Left renal pelvis (tissue), 4 donors: ENCODE measurements at regions not wholly inside any gene's neighbourhood (a gene's known extent, or its start where the extent isn't known, plus 50 kb on each side); places are given as distances from the start of the nearest gene placed in this dataset.
"Not testable (repeated sequence)": the region's sequence is repeated elsewhere in the genome, so short reads cannot be mapped to it uniquely, and the experiment has no call there.

ENCODE experiments used
- DNase-seq, 4 donors: peaks; one replicate each; pipeline ENCODE4 v3.0.0-alpha.2; 2013; ENCODE audit warnings: low read depth in 4 of 4, low spot score in 3 of 4

GRCh38 chr9:42370172-42370571 lies 186.7 kb downstream of the SPATA31A6 start:
- not testable (repeated sequence) for DNase-seq

GRCh38 chr9:42371417-42371816 lies 188.0 kb downstream of the SPATA31A6 start:
- not testable (repeated sequence) for DNase-seq

DNA sequence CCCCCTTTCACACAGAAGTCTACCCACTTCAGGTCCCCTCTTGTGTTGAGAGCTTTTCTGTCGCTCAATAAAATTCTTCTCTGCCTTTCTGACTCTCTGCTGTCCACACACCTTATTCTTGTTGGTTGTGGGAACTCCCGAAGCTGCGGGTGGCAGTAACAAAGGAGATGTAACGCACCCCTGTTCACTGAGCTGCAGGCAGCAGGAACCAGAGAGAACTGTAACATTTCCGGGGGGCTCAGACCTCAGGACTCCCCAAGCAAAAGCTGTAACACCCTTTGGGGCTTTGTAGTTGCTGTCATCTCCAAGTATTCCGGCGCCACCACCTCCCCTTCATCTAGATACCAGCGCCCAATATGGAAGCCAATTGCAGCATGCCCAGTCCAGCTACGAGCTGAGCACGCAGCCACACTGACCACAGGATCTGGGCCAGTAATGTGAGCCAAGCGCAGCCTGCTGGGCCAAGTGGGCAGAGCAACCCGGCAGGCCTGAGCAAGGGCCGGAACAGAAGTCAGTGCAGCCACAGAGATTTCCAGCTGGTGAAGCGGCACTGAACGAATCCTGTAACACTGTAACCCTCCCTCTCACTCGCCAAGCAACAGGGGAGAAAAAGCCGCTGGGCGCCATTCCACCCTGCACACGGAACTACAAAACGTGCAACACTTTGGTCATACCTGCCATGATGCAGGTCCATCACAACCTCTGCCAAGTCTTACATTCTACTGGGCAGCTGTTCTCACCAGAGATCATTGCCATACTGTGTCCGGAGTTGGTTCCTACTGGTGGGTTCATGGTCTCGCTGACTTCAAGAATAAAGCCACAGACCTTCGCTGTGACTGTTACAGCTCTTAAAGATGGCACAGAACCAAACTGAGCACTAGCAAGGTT lies 194.3 kb downstream of the SPATA31A6 start:
- DNase-seq: not testable (repeated sequence)

DNA sequence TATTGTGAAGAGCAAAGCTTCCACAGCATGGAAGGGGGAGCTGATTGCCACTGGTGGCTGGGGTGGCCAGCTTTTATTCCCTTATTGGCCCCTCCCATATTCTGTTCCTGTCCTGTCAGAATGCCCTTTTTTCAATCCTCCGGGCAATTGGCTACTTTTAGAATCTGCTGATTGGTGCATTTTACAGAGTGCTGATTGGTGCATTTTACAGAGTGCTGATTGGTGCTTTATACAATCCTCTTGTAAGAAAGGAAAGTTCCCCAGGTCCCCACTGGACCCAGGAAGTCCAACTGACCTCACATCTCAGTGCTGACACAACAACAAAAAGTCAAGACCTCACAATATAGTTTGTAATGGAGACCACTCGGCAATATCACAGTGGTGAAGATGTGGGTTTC lies 195.0 kb downstream of the SPATA31A6 start:
- no peak for DNase-seq

DNA sequence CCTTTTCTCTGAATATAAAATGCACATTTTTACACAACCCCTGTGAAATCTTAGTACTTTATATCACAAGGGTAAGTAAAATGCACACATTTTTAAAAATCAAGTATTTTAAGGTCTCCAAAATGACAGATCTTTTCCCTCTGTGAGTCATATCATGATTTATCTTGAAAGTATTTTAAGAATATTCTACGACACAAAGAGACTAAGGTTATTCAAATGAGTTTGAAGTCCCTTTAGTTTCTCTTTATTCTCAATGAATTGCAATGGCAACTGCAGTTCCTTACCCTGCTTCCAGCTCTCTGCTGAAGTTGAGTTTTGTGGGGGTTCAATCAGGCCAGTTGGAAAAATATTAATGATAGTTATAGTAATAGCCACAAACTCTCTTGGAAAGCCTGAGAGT lies 196.1 kb downstream of the SPATA31A6 start:
- DNase-seq: not testable (repeated sequence)

DNA sequence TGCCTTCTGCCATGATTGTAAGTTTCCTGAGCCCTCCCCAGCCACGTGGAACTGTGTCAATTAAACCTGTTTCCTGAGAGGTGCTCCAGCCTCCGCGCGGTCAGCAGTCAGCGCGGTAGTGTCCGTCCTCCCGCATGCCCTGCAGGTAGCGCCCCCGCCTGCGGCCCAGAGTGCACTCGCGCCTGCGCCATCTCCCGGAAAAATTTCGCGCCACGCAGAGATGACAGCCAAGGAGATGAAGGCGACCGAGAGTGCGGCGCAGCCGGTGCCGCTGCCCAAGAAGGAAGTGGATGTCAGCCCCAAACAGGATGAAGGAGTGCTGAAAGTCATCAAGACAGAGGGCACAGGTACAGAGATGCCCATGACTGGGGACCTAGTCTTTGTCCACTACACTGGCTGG lies 201.1 kb downstream of the SPATA31A6 start:
- DNase-seq: not testable (repeated sequence)

DNA sequence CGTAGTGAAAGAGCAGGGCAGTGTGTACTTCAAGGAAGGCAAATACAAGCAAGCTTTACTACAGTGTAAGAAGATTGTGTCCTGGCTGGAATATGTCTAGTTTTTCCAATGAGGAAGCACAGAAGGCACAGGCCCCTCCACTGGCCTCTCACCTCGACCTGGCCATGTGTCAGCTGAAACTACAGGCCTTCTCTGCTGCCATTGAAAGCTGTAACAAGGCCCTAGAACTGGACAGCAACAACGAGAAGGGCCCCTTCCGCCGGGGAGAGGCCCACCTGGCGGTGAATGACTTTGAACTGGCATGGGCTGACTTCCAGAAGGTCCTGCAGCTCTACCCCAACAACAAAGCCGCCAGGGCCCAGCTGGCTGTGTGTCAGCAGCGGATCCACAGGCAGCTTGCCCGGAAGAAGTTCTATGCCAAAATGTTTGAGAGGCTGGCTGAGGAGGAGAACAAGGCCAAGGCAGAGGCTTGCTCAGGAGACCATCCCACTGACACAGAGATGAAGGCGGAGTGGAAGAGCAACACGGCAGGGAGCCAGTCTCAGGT lies 202.2 kb downstream of the SPATA31A6 start:
- not testable (repeated sequence) for DNase-seq

DNA sequence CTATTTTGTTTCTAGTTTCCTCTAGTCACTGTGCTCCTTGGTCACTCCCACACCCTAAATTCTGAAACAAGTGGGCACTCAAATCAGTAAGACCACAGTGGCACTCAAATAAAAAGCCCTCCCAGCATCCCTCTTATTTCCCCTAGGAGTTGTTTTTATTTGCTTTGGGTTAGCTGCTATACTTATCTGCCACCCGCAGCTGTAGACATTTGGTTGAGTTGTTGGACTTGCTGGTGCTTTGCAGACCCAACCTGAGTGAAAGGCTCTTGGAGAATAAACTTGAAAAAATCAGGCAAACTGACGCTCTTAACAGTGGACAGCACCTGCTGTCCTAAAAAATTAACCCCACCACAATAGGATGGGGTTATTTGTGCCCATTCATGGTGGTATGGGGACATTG lies 203.0 kb downstream of the SPATA31A6 start:
- DNase-seq: no peak

GRCh38 chr9:42388146-42388690 lies 204.8 kb downstream of the SPATA31A6 start:
- DNase-seq: no peak

DNA sequence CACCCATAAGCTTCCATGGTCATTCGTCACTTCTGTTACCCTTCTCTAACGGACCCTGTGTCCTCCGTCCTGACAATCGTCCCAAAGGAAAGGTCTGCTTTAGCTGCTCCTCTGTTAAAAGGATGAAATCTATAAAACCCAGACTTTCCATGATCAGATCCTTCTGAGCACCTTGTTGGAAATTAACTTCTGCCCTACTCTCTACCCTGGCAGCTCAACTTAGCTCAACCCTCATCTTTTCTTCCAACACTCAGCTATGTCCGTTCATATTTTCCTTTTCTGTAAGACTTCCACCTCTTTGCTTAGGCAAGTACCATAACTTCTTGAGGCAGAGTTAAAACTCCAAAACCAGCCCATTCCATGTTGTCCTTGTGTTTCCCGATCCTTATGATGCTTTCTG lies 205.4 kb downstream of the SPATA31A6 start:
- DNase-seq: no peak

GRCh38 chr9:42392773-42393455 lies 209.5 kb downstream of the SPATA31A6 start:
- not testable (repeated sequence) for DNase-seq

- DNase-seq: no peak
Observed at GRCh38 chr9:42396318-42396717, 212.9 kb downstream of the SPATA31A6 start.

- DNase-seq: not testable (repeated sequence)
Observed at GRCh38 chr9:42397336-42397735, 213.9 kb downstream of the SPATA31A6 start.

DNA sequence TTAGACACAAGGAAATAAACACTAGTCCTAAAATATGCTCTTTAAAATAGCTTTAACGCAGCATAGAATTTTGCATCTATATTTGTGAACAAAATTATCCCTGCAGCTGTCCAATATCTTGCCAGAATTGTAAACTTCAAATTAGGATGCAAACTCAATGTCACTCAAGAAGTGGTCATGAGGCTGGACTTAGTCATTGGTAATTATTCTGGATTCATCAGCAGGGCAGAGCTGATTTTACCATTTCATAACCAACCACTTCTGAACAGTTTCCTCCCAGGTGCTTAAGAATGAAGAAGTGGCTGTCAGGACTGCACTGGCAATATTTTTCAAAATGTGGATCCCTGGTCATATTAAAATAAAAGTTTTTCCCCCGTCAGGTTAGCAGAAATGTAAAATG lies 219.5 kb downstream of the SPATA31A6 start:
- DNase-seq: not testable (repeated sequence)

DNA sequence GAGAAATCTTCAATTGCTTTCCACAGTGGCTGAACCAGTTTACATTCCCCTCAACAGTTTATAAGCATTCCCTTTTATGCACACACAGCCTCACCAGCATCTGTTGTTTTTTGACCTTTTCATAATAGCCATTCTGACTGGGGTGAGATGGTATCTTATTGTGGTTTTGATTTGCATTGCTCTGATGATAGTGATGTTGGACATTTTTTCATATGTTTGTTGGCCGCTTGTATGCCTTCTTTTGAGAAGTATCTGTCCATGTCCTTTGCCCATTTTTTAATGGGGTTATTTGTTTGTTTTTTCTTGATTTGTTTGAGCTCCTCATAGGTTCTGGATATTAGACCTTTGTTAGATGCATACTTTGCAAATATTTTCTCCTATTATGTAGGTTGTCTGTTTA lies 226.1 kb downstream of the SPATA31A6 start:
- DNase-seq: not testable (repeated sequence)

- DNase-seq: not testable (repeated sequence)
Observed at GRCh38 chr9:42412354-42412753, 228.9 kb downstream of the SPATA31A6 start.

DNA sequence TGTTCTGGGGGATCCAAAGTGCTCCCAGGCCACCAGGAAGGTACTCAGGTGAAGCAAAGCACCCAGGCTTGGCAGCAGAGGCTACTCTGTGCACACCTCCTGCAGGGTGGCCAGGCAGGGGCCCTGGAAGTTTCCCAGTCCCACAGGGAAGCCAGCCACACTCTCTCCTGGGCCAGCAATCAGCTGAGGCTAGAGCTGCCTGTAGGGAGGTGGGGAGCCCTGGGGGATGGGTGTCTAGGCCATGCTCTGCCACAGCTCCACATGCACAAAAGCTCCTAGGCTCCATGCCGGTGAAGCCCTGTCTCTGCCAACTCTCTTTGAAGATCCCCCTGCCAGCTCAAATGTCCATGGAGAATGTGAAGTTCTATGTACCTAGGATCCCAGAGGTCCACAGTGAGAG lies 231.4 kb downstream of the SPATA31A6 start:
- not testable (repeated sequence) for DNase-seq

- DNase-seq: not testable (repeated sequence)
Observed at GRCh38 chr9:42419652-42420051, 236.2 kb downstream of the SPATA31A6 start.

DNA sequence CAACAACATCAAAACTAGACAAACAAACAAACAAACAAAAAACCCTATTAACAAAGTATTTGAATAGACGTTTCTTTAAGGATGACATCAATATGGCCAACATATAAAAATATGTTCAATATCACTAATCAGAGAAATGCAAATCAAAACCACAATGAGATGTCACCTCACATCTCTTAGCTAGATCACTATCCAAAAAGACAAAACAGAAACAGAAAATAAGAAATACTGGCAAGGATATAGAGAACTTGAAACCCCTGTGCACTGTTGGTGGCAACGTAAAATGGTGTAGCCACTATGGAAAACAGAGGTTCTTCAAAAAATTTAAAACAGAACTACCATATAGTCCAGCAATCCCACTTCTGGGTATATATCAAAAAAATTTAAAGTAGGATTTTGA lies 236.9 kb downstream of the SPATA31A6 start:
- DNase-seq: not testable (repeated sequence)

DNA sequence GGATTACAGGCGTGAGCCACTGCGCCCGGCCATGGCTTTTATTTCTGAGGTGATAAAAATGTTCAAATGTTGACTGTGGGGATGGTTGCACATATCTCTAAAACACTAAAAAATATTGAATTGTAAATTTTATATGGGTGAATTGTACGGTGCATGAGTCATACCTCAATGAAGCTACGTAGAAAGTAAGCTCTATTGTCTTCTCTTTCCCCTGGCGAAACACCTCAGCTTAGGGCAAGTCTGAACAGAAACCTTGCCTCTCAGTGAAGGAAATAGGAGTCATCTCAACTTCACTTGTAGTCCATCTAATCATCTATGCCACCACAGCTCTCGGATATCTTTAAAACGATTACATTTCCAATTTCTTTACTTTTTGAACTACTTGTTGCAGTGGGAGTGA lies 238.2 kb downstream of the SPATA31A6 start:
- DNase-seq: not testable (repeated sequence)
